NCI-H524 treated with DMSO at 0.1 percent for 48 hours (cell line): ENCODE measurements at regions not wholly inside any gene's neighbourhood (a gene's known extent, or its start where the extent isn't known, plus 50 kb on each side); places are given as distances from the start of the nearest gene placed in this dataset.

Experiments
- DNase-seq: peaks from one replicate; lab custom pipeline; 2025; lab: John Stamatoyannopoulos, UW

DNA sequence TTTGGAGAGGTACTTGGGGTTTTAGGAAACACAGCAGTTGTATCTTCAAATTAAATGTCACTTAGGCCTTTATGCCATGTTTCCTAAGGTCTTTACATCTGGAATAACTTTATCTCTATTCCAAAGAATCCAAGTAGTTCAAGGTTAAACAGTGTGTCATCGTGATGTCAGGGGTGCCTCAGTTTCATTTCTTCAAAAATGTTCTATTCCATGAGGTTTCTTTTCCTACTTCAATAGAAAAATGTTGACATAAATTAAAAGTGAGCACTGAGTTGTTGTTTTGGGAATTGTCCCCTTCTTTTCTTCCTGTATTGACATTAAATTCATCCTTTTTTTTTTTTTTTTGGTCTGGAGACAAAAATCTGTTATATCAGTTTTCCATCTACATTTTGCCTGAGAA is 160.6 kb upstream of the C21orf91 start:
- DNase-seq: no peak

DNA sequence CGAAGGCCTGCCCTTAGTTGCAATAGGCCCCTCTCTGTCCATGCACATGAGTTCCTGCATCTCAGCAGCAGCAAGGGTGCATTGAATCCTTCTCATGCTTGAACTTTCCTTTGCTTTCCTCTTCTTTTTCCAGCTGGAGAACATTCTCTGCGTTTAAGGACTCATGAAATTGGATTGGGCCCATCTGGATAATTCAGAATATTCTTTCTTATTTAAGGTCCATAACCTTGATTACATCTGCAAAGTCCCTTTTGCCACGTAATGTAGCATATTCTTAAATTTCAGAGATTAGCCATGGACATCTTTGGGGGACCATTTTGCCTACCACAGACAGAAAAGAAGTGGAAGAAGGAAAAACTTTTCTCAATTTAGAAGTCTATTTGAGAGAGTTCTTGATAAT is 159.7 kb upstream of the C21orf91 start:
- DNase-seq: no peak

DNA sequence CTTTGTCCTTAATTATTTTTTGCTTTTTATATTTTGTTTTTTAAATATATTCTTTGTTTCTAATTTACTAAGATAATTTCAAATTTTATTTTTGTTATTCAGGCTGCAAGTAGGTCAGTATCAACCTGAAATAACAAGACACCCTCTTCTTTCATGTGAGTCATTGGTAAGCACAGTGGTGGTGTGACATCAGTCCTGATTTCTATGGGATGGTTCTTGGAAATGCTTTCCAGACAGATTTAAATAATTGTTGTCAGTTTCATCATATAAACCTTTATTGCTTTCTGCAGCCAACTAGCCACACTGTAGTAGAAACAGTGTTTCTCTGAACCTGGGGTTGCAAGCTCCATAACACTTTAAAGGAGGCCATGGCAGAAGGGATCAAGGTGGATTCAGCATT is 157.5 kb upstream of the C21orf91 start:
- DNase-seq: no peak

- no peak for DNase-seq
Measured at GRCh38 chr21:17976139-17976538, 157.0 kb upstream of the C21orf91 start.

- no peak for DNase-seq
Measured at GRCh38 chr21:17967319-17967718, 148.2 kb upstream of the C21orf91 start.

- no peak for DNase-seq
Measured at GRCh38 chr21:17964716-17965115, 145.6 kb upstream of the C21orf91 start.

DNA sequence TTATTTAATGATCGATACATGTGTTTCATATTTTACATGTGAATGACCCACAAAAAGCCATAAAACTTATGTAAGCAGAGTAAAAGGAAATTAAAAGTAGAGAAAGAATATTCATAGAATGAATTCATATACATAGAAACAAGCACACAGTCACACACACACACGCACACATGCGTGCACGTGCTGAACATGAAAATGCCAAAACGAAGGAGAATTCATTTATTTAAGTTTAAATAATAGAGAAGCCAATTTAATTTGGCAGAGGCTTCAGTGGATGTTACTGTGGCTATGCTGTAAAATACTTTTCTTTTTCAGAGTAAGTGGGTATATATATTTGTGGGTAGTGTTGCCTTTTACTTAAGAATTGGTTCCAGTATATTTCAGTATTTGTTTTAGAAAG is 145.0 kb upstream of the C21orf91 start:
- no peak for DNase-seq

DNA sequence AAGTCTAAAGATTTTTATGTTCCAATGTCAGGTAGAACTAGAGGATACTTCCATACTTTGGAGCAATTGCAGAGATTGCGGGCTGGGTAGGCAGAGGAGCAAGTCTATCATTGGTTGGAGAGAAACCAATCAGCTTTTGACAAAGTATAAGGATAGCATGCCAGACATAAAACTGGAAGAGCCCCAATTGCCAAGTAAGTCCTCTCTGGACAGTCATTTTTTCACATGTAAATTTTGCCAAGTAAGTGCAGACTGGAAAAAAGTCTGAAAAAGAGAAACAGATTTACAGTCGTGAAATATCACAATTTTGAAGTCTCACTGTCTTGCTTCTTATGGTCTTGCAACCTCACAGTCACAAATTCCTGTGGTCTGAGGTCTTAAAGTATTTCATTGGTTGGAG is 131.4 kb upstream of the C21orf91 start:
- DNase-seq: no peak

DNA sequence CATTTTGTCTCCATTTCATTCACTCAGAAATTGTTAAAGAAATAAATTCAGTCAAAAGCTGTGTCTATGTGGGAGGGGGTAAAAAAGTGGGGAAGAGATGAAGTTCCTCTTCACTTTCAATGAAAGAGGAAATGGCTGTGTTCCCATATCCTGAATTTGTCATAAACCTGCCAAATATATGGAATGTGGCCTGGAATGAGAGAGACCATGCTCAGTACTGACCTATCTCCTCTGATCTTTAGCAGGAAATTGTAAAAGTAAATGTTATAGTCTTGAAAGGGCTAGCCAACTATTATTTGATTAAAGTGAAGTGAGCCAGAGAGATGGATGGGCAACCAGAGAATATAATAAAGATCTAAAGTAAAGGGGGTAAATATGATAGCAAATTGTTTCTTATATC is 130.3 kb upstream of the C21orf91 start:
- no peak for DNase-seq

DNA sequence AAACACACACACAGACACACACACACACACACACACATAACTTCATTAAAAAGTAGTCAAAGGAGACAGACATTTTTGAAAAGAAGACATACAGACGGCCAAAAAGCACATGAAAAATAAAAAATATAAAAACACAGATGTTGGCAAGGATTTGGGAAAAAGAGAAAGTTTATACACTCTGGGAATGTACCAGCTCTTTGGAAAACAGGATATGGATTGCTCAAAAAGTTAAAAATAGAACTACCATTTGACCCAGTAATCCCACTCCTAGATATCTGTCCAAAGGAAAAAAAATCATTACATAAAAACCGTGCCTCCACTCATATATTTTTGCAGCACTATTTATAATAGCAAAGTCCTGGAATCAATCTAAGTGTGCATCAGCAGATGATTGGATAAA is 128.4 kb upstream of the C21orf91 start:
- no peak for DNase-seq

DNA sequence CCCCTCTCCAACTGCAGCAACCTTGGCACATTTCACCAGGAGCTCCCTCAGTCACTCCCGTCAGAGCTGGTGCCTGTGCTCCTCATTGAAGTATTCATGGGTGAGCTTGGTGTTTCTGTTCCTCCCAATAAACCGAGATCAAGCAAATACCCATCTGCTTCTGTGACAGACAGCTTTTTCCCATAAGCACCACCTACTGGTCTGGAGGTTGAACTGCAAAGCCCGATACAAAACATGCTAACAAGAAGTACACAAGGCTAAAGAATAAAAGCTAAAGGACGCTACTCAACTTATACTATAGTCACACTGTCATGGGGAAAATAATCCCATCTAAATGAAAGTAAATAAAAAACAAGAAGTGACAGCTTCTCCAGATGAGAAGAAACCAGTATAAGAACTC is 111.9 kb upstream of the C21orf91 start:
- DNase-seq: no peak

- DNase-seq: no peak
Measured at GRCh38 chr21:17930093-17930492, 110.9 kb upstream of the C21orf91 start.

DNA sequence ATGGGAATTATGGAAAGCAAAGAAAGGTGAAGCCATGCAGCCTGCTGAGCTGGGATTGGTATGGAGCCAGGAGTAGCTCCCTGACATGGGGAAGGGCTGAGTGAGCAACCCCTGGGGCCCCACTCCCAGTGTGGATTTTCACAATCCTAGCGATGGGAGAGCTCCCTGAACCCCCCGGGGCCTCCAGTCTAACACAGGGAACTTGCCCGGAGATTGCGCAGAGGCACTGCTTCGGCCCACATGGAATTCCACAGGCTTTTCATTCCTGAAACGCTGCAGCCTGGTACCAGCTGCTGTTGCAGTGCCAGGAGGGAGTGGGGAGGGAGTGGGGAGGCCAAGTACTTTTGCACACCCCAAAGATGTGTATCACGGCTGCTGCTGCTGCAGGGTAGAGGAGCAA is 110.4 kb upstream of the C21orf91 start:
- no peak for DNase-seq

GRCh38 chr21:17925899-17926298 is 106.7 kb upstream of the C21orf91 start:
- DNase-seq: peak; percentile 37

DNA sequence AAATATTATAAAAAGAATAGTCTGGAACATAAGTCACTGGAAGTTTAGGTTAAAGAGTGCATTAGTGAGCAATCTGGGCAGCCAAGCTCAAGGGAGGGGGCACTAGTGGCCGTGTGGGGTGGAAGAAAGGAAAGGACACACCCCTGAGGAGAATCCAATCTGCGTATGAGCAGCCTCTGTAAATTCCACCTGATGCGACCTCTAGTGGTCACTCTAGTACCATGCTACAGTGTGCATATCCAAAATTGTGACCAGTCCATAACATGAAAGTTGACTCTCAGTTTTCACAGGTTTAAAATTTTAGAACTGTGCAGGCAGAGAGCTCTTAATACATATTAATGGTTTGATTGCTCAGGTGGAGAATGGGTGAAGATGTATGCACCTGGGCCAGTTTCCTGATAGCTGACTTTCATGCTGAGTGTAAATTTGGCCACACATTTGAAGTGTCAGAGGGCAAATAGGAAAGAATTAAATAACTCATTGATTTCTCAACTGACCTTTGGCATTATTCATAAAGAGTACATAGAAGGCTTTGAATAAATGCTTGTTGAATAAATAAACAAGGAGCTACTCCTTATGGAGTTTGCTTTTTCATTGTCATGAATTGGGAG is 105.9 kb upstream of the C21orf91 start:
- peak; percentile 48 for DNase-seq

DNA sequence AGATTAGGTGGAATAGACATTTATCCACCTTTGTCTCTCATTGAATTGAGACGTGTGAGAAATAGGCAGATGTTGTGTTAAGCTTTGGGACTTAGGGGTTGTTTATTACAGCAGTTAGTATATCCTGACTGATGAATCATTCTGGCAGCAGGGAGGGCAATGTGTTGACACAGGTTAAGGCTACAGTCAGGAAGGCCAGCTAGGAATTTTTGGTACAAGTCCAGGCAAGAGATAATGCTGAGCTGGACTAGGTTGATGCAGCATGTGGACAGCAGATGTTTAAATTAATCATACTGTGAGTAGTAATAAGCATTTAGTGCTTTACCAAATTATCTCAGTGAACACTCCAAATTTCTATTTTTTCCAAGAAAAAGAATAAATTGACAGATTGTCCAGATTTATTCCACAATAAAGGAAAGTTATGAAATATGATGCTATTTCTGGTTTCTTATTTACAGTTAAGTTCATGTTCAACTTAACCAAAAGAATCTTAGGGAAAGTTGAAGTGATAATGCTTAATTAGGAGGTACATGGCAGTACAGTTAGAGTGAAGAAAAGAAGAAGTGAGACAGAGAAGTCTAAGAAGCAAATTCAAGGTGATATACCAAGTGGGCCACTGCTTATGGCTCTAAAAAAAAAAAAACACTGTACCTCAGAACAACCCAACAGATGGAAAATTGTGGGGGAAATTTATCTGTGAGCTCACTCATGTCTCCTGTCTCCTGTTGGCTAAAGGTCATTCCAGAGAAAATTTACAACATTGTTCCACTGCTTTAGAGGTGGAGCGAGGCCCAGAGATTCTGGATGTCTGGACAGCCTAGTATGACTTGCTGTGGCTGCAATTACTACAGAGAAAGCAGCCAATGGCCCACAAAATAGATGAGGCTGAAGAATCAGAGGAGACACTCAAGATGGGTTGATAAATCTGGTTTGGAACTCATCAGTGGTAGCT is 102.7 kb upstream of the C21orf91 start:
- peak; percentile 36 for DNase-seq

DNA sequence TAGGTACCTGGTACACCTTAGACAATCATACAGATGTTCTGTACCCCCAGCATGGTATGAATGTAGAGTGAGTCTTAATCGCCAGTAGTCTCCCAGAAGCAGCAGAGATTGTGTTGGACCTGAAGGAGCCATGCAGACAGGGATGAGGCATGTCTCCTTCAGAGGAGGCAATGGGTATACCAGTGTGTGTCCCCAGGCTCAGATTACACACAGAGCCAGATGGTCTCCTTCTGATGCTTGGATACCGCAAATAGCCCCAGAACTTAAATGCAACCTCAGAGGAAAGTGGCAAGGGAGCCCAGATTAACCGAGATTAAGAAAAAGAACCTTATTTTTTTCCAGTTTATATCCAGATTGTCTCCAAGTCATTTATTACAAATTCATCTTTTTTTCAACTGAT is 96.8 kb upstream of the C21orf91 start:
- peak; percentile 81 for DNase-seq

DNA sequence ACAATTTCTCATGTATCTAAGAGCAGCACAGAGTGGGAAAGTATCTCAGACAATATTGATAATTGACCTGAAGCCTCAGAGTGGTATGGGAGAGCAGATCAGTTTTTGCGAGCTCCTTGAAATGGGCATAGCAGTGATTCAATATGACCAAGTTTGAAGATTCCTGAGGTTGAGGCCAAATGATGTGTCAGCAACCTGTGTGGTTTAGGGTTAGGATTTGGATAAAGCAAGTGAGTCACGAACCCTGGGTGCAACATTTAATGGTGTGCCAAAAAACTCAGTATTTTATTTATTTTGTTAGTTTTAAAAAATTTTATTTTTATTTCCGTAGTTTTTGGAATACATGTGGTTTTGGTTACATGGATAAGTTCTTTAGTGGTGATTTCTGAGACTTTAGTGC is 92.5 kb upstream of the C21orf91 start:
- DNase-seq: no peak

- no peak for DNase-seq
Measured at GRCh38 chr21:17903929-17904639, 84.9 kb upstream of the C21orf91 start.

- DNase-seq: peak; percentile 30
Measured at GRCh38 chr21:17903029-17903806, 84.1 kb upstream of the C21orf91 start.

- no peak for DNase-seq
Measured at GRCh38 chr21:17901458-17902079, 82.4 kb upstream of the C21orf91 start.

GRCh38 chr21:17900990-17901385 is 81.8 kb upstream of the C21orf91 start:
- DNase-seq: no peak
